ENCODE measurements at regions not wholly inside any gene's neighbourhood (a gene's known extent, or its start where the extent isn't known, plus 50 kb on each side); places are given as distances from the start of the nearest gene placed in this dataset.
"Not testable (repeated sequence)": the region's sequence is repeated elsewhere in the genome, so short reads cannot be mapped to it uniquely, and the experiment has no call there.

GRCh38 chr10:56487746-56488145 lies 126.7 kb upstream of the ZWINT start:
- no peak for DNase-seq
- no peaks in the 10 kb centered on the region for H3K4me1 Mint-ChIP-seq
- H3K27ac Mint-ChIP-seq = no peak overlapping the region
- no peaks in the 10 kb centered on the region for H3K27me3 Mint-ChIP-seq
- no peak for ATAC-seq
- peaks cover 7 to 10% of the 10 kb centered on the region in 2 donors for H3K9me3 Mint-ChIP-seq
- H3K4me3 Mint-ChIP-seq = no peak overlapping the region

- no peak for ATAC-seq
- H3K27me3 Mint-ChIP-seq = no peaks in the 10 kb centered on the region
- no peak overlapping the region for H3K27ac Mint-ChIP-seq
- H3K4me3 Mint-ChIP-seq = no peak overlapping the region
- DNase-seq = no peak
- H3K4me1 Mint-ChIP-seq = no peaks in the 10 kb centered on the region
- peaks cover 7 to 17% of the 10 kb centered on the region in 2 donors for H3K9me3 Mint-ChIP-seq
These were observed 120.5 kb upstream of the ZWINT start for GRCh38 chr10:56481521-56482091.

GRCh38 chr10:56472978-56473377 lies 111.9 kb upstream of the ZWINT start:
- Mint-ChIP-seq H3K27me3 (no peaks in the 10 kb centered on the region), H3K4me1 (no peaks in the 10 kb centered on the region), H3K4me3 (no peak overlapping the region), H3K9me3 (peaks cover 7 to 13% of the 10 kb centered on the region in 2 donors), H3K27ac (no peak overlapping the region)
- ATAC-seq = no peak
- no peak for DNase-seq

- Mint-ChIP-seq H3K27ac (no peak overlapping the region), H3K9me3 (peaks cover 10 to 15% of the 10 kb centered on the region in 2 donors), H3K4me1 (no peaks in the 10 kb centered on the region), H3K4me3 (no peak overlapping the region), H3K27me3 (no peaks in the 10 kb centered on the region)
- DNase-seq = no peak
- ATAC-seq = no peak
These were observed 109.6 kb upstream of the ZWINT start for GRCh38 chr10:56470701-56471100.

GRCh38 chr10:56469482-56469881 lies 108.4 kb upstream of the ZWINT start:
- DNase-seq (no peak), ATAC-seq (no peak)
- H3K27ac Mint-ChIP-seq = no peak overlapping the region
- no peaks in the 10 kb centered on the region for H3K4me1 Mint-ChIP-seq
- no peak overlapping the region for H3K4me3 Mint-ChIP-seq
- H3K9me3 Mint-ChIP-seq = peaks cover 10 to 15% of the 10 kb centered on the region in 2 donors
- no peaks in the 10 kb centered on the region for H3K27me3 Mint-ChIP-seq

GRCh38 chr10:56466005-56466404 lies 104.9 kb upstream of the ZWINT start:
- Mint-ChIP-seq H3K4me3 (no peak overlapping the region), H3K9me3 (peaks cover 10 to 11% of the 10 kb centered on the region in 2 donors), H3K27me3 (no peaks in the 10 kb centered on the region), H3K4me1 (no peaks in the 10 kb centered on the region), H3K27ac (no peak overlapping the region)
- ATAC-seq (no peak), DNase-seq (no peak)

- peaks cover 5 to 15% of the 10 kb centered on the region in 2 donors for H3K9me3 Mint-ChIP-seq
- H3K4me3 Mint-ChIP-seq = no peak overlapping the region
- no peaks in the 10 kb centered on the region for H3K27me3 Mint-ChIP-seq
- no peak for ATAC-seq
- no peaks in the 10 kb centered on the region for H3K4me1 Mint-ChIP-seq
- no peak overlapping the region for H3K27ac Mint-ChIP-seq
- DNase-seq = no peak
These were observed 88.7 kb upstream of the ZWINT start for GRCh38 chr10:56449770-56450169.

- H3K9me3 Mint-ChIP-seq = peaks cover 5 to 15% of the 10 kb centered on the region in 2 donors
- DNase-seq, ATAC-seq, H3K4me1 Mint-ChIP-seq, H3K27ac Mint-ChIP-seq, H3K27me3 Mint-ChIP-seq, H3K4me3 Mint-ChIP-seq: not testable (repeated sequence)
These were observed 86.6 kb upstream of the ZWINT start for GRCh38 chr10:56447613-56448012.

GRCh38 chr10:56441337-56441736 lies 80.3 kb upstream of the ZWINT start:
- H3K27me3 Mint-ChIP-seq, DNase-seq, ATAC-seq, H3K9me3 Mint-ChIP-seq, H3K4me1 Mint-ChIP-seq, H3K4me3 Mint-ChIP-seq, H3K27ac Mint-ChIP-seq: not testable (repeated sequence)
